ENCODE measurements at regions not wholly inside any gene's neighbourhood (a gene's known extent, or its start where the extent isn't known, plus 50 kb on each side); places are given as distances from the start of the nearest gene placed in this dataset.

- no peak for TF ChIP-seq RCOR1 (IDR thresholded peaks at IDR 0.05; ENCODE audit: low read length)
- TF ChIP-seq FOXM1 (IDR thresholded peaks at IDR 0.05; ENCODE audit: low read depth): no peak
- TF ChIP-seq RXRA (IDR thresholded peaks at IDR 0.05; ENCODE audit: borderline replicate concordance, low read depth): no peak
- no peak for TF ChIP-seq PBX3 (IDR thresholded peaks at IDR 0.05)
- no peak for TF ChIP-seq GATA2 (CRISPR knock-in tag; IDR thresholded peaks at IDR 0.05)
These were observed 675.3 kb downstream of the DIAPH3 start (continued) for GRCh38 chr13:59488436-59488835.

- H3K27ac ChIP-seq (ENCODE audit: low read depth in 2 of 2, low read length in 1 of 2): no peak overlapping the region
- H3K4me1 ChIP-seq (ENCODE audit: control insufficient read depth in 1 of 2, insufficient read depth in 2 of 2, low read depth in 1 of 2, low read length in 1 of 2): no peaks in the 10 kb centered on the region; a peak in 2 of 4 replicates
- no peaks in the 10 kb centered on the region for H3K9me3 ChIP-seq
- H4K20me1 ChIP-seq (ENCODE audit: insufficient read depth): no peaks in the 10 kb centered on the region
- no peaks in the 10 kb centered on the region for H3K9me2 ChIP-seq
- H3F3A ChIP-seq (replicated peaks; ENCODE audit: insufficient read depth): no peaks in the 10 kb centered on the region
- H3K4me3 ChIP-seq (ENCODE audit: low read depth in 2 of 2, low read length in 1 of 2): no peak overlapping the region
- ChIA-PET POLR2A (interaction anchor here (0.6 kb wide), 1 partner anchor 444 kb away, joined by 3 read pairs; no protein-coding TSS in a partner anchor), CTCF (interaction anchor here (1.2 kb wide), 2 partner anchors 23 to 188 kb away, joined by 3 read pairs; no protein-coding TSS in a partner anchor)
- H3K36me3 ChIP-seq (replicated peaks in 1 of 2; ENCODE audit: control insufficient read depth in 1 of 2, insufficient read depth in 2 of 2, low read length in 1 of 2): no peaks in the 10 kb centered on the region
- no peak for DNase-seq
- H3K9ac ChIP-seq: no peak overlapping the region
- H3K79me2 ChIP-seq (ENCODE audit: insufficient read depth): no peaks in the 10 kb centered on the region
- H3K27me3 ChIP-seq (ENCODE audit: insufficient read depth): no peaks in the 10 kb centered on the region
- no peak overlapping the region for H3K4me2 ChIP-seq
- WGBS (ENCODE audit: low lambda C conversion rate): 69% methylated on average over 1 of the region's 1 CpG
- no peak overlapping the region for H2AFZ ChIP-seq (ENCODE audit: low read depth)
- no peak for TF ChIP-seq TAF1 (IDR thresholded peaks at IDR 0.05; ENCODE audit: borderline replicate concordance, low read depth, low read length)
These were observed 673.1 kb downstream of the DIAPH3 start for GRCh38 chr13:59490651-59491050.

- Histone ChIP-seq H3K79me2 (ENCODE audit: insufficient read depth) (no peaks in the 10 kb centered on the region), H4K20me1 (ENCODE audit: insufficient read depth) (no peaks in the 10 kb centered on the region), H3K9me3 (no peaks in the 10 kb centered on the region), H3K36me3 (replicated peaks in 1 of 2; ENCODE audit: control insufficient read depth in 1 of 2, insufficient read depth in 2 of 2, low read length in 1 of 2) (no peaks in the 10 kb centered on the region), H3K9me2 (no peaks in the 10 kb centered on the region), H2AFZ (ENCODE audit: low read depth) (no peak overlapping the region), H3K27ac (ENCODE audit: low read depth in 2 of 2, low read length in 1 of 2) (no peak overlapping the region; a peak in 1 of 4 replicates), H3K4me1 (ENCODE audit: control insufficient read depth in 1 of 2, insufficient read depth in 2 of 2, low read depth in 1 of 2, low read length in 1 of 2) (peaks cover 0 to 7% of the 10 kb centered on the region in 2 experiments; a peak in 2 of 4 replicates), H3F3A (replicated peaks; ENCODE audit: insufficient read depth) (no peaks in the 10 kb centered on the region), H3K4me3 (ENCODE audit: low read depth in 2 of 2, low read length in 1 of 2) (no peak overlapping the region), H3K9ac (no peak overlapping the region), H3K4me2 (no peak overlapping the region), H3K27me3 (ENCODE audit: insufficient read depth) (no peaks in the 10 kb centered on the region)
- POLR2A ChIA-PET: no interaction called here
- CTCF ChIA-PET: interaction anchor here (1.0 to 1.2 kb wide), 2 partner anchors 107 to 187 kb away, joined by 3 read pairs; no protein-coding TSS in a partner anchor
- whole genome bisulfite sequencing (ENCODE audit: low lambda C conversion rate): 65% methylated on average over 2 of the region's 2 CpGs
- no peak for DNase-seq
- no peak for TF ChIP-seq EZH2phosphoT487 (IDR thresholded peaks at IDR 0.05; ENCODE audit: borderline replicate concordance, low read depth)
- no peak for TF ChIP-seq POLR2AphosphoS5 (IDR thresholded peaks at IDR 0.05; ENCODE audit: low read depth, low read length)
- TF ChIP-seq, protein P1, sequence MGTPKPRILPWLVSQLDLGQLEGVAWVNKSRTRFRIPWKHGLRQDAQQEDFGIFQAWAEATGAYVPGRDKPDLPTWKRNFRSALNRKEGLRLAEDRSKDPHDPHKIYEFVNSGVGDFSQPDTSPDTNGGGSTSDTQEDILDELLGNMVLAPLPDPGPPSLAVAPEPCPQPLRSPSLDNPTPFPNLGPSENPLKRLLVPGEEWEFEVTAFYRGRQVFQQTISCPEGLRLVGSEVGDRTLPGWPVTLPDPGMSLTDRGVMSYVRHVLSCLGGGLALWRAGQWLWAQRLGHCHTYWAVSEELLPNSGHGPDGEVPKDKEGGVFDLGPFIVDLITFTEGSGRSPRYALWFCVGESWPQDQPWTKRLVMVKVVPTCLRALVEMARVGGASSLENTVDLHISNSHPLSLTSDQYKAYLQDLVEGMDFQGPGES (IDR thresholded peaks at IDR 0.05; ENCODE audit: low read depth, low read length): no peak
- no peak for TF ChIP-seq FOXM1 (IDR thresholded peaks at IDR 0.05; ENCODE audit: low read depth)
- TF ChIP-seq RCOR1 (IDR thresholded peaks at IDR 0.05; ENCODE audit: low read length): no peak
- no peak for TF ChIP-seq FOXJ3 (CRISPR knock-in tag; IDR thresholded peaks at IDR 0.05)
- TF ChIP-seq GATA2 (CRISPR knock-in tag; IDR thresholded peaks at IDR 0.05): no peak
- no peak for TF ChIP-seq YY1 (IDR thresholded peaks at IDR 0.05; ENCODE audit: low read depth)
- no peak for TF ChIP-seq CHD2 (IDR thresholded peaks at IDR 0.05; ENCODE audit: low read length, partially characterized antibody)
- no peak for TF ChIP-seq ZBTB33 (IDR thresholded peaks at IDR 0.05; ENCODE audit: borderline replicate concordance, low read depth)
- TF ChIP-seq MXI1 (IDR thresholded peaks at IDR 0.05; ENCODE audit: low read depth, low read length): no peak
- no peak for TF ChIP-seq EP300 (IDR thresholded peaks at IDR 0.05; ENCODE audit: borderline replicate concordance in 1 of 2, low read depth in 1 of 2, low read length in 1 of 2)
- TF ChIP-seq SIN3A (IDR thresholded peaks at IDR 0.05; ENCODE audit: borderline replicate concordance, low read depth, low read length): no peak
- no peak for TF ChIP-seq ELF1 (IDR thresholded peaks at IDR 0.05)
- TF ChIP-seq, protein P2, sequence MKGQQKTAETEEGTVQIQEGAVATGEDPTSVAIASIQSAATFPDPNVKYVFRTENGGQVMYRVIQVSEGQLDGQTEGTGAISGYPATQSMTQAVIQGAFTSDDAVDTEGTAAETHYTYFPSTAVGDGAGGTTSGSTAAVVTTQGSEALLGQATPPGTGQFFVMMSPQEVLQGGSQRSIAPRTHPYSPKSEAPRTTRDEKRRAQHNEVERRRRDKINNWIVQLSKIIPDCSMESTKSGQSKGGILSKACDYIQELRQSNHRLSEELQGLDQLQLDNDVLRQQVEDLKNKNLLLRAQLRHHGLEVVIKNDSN (IDR thresholded peaks at IDR 0.05; ENCODE audit: borderline replicate concordance, low read depth): no peak
- TF ChIP-seq, protein P3, sequence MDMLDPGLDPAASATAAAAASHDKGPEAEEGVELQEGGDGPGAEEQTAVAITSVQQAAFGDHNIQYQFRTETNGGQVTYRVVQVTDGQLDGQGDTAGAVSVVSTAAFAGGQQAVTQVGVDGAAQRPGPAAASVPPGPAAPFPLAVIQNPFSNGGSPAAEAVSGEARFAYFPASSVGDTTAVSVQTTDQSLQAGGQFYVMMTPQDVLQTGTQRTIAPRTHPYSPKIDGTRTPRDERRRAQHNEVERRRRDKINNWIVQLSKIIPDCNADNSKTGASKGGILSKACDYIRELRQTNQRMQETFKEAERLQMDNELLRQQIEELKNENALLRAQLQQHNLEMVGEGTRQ (IDR thresholded peaks at IDR 0.05; ENCODE audit: borderline replicate concordance, low read depth, low read length): no peak
These were observed 671.6 kb downstream of the DIAPH3 start for GRCh38 chr13:59492030-59492636.
